ENCODE measurements at regions not wholly inside any gene's neighbourhood (a gene's known extent, or its start where the extent isn't known, plus 50 kb on each side); places are given as distances from the start of the nearest gene placed in this dataset.

DNA sequence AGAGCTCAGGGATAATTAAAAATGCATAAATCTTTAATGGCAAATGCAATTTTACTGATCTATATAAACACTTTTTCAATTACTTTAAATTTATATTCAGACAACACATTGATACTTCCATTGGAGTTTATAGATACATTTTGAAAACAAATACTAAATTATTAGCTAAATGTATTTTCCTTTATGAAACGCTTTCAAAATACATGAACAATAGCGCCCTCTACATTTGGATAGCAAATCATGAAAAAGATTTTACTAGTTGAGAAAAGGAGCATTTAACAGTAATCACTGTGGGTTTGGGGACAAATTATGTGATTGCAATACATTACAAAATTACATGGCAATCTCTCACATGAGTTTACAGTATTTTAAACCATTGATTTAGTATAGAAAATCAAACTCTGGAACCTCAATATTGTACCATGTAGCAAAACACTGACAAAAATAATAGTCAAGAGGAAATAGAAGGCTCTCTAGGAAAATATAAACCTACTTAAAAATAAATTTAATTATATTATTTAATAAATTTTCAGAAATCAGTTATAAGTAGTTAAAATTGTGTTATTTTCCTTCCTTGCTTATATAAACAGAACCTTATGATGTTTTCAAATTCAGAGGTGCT lies 207.9 kb downstream of the ZIC1 start:
- dilution Hi-C loops (cut with MboI; ENCODE audit: extremely low pct_ligation_motif_present, low sequenced_read_pairs): no loop called here
- DNase-seq (ENCODE audit: low read depth, low spot score) (no peak), FAIRE-seq (no peak)
- Histone ChIP-seq H2AFZ (ENCODE audit: control insufficient read depth, low read length) (no peak overlapping the region), H3K9me1 (ENCODE audit: control insufficient read depth, extremely low read depth, insufficient read depth, low read length) (no peaks in the 10 kb centered on the region), H3K4me2 (ENCODE audit: control insufficient read depth, extremely low read depth, insufficient read depth, low read depth, low read length) (no peak overlapping the region), H3K9ac (ENCODE audit: control insufficient read depth, extremely low read depth, insufficient read depth, low read length) (no peak overlapping the region), H3K27ac (ENCODE audit: control insufficient read depth, insufficient read depth, low read length) (no peak overlapping the region), H3K4me1 (ENCODE audit: control insufficient read depth, extremely low read depth, insufficient read depth, low read length) (no peaks in the 10 kb centered on the region), H3K9me3 (ENCODE audit: control insufficient read depth, low read depth, low read length) (no peaks in the 10 kb centered on the region), H4K20me1 (ENCODE audit: control insufficient read depth, extremely low read depth, insufficient read depth, low read length) (no peaks in the 10 kb centered on the region), H3K36me3 (ENCODE audit: control insufficient read depth in 2 of 2, extremely low read depth in 1 of 2, insufficient read depth in 2 of 2, low read length in 2 of 2) (no peaks in the 10 kb centered on the region), H3K4me3 (ENCODE audit: control insufficient read depth in 2 of 3, extremely low read depth in 1 of 3, insufficient read depth in 2 of 3, low read depth in 1 of 3, low read length in 3 of 3) (no peak overlapping the region), H3K79me2 (ENCODE audit: control insufficient read depth, insufficient read depth, low read length) (no peaks in the 10 kb centered on the region), H3K27me3 (ENCODE audit: control insufficient read depth, extremely low read depth, insufficient read depth, low read length) (no peaks in the 10 kb centered on the region)
- TF ChIP-seq, protein P1, sequence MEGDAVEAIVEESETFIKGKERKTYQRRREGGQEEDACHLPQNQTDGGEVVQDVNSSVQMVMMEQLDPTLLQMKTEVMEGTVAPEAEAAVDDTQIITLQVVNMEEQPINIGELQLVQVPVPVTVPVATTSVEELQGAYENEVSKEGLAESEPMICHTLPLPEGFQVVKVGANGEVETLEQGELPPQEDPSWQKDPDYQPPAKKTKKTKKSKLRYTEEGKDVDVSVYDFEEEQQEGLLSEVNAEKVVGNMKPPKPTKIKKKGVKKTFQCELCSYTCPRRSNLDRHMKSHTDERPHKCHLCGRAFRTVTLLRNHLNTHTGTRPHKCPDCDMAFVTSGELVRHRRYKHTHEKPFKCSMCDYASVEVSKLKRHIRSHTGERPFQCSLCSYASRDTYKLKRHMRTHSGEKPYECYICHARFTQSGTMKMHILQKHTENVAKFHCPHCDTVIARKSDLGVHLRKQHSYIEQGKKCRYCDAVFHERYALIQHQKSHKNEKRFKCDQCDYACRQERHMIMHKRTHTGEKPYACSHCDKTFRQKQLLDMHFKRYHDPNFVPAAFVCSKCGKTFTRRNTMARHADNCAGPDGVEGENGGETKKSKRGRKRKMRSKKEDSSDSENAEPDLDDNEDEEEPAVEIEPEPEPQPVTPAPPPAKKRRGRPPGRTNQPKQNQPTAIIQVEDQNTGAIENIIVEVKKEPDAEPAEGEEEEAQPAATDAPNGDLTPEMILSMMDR (optimal IDR thresholded peaks at IDR 0.05 in 1 of 3, IDR thresholded peaks at IDR 0.05 in 1 of 3, conservative IDR thresholded peaks at IDR 0.05 in 1 of 3; ENCODE audit: extremely low read depth in 1 of 3, insufficient read depth in 2 of 3, low read length in 3 of 3): peak in 1 of 3 experiments; percentile 9
- no peak for TF ChIP-seq EZH2 (IDR thresholded peaks at IDR 0.05; ENCODE audit: low read length)

DNA sequence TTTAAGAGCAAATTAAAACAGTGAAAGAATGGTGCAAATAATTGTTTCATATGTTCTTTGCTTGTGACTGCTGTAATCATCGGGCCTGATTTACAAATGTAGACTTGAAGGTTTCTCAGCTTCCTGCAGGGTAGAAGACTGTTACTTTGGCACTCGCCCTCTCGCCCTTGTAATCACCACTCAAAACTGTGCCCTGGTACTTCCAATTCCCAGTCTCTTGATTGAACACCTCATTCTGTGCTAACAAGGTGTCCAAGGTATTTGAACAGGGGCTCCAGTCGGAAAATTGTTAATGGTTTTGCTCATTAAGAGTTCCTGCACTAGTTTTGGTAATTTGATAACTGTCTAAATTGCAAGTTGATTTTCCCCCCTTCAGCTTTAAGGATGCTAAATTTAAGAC lies 209.5 kb downstream of the ZIC1 start:
- Histone ChIP-seq H2AFZ (ENCODE audit: control insufficient read depth, low read length) (no peak overlapping the region), H3K79me2 (ENCODE audit: control insufficient read depth, insufficient read depth, low read length) (no peaks in the 10 kb centered on the region), H3K9me1 (ENCODE audit: control insufficient read depth, extremely low read depth, insufficient read depth, low read length) (no peaks in the 10 kb centered on the region), H3K27me3 (ENCODE audit: control insufficient read depth, extremely low read depth, insufficient read depth, low read length) (no peaks in the 10 kb centered on the region), H4K20me1 (ENCODE audit: control insufficient read depth, extremely low read depth, insufficient read depth, low read length) (no peaks in the 10 kb centered on the region), H3K9me3 (ENCODE audit: control insufficient read depth, low read depth, low read length) (no peaks in the 10 kb centered on the region), H3K4me2 (ENCODE audit: control insufficient read depth, extremely low read depth, insufficient read depth, low read depth, low read length) (no peak overlapping the region), H3K4me3 (ENCODE audit: control insufficient read depth in 2 of 3, extremely low read depth in 1 of 3, insufficient read depth in 2 of 3, low read depth in 1 of 3, low read length in 3 of 3) (no peak overlapping the region), H3K4me1 (ENCODE audit: control insufficient read depth, extremely low read depth, insufficient read depth, low read length) (no peaks in the 10 kb centered on the region), H3K36me3 (ENCODE audit: control insufficient read depth in 2 of 2, extremely low read depth in 1 of 2, insufficient read depth in 2 of 2, low read length in 2 of 2) (no peaks in the 10 kb centered on the region), H3K9ac (ENCODE audit: control insufficient read depth, extremely low read depth, insufficient read depth, low read length) (no peak overlapping the region), H3K27ac (ENCODE audit: control insufficient read depth, insufficient read depth, low read length) (no peak overlapping the region)
- FAIRE-seq (no peak), DNase-seq (ENCODE audit: low read depth, low spot score) (no peak)
- dilution Hi-C loops (cut with MboI; ENCODE audit: extremely low pct_ligation_motif_present, low sequenced_read_pairs): no loop called here
- TF ChIP-seq, protein P1 (optimal IDR thresholded peaks at IDR 0.05 in 1 of 3, IDR thresholded peaks at IDR 0.05 in 1 of 3, conservative IDR thresholded peaks at IDR 0.05 in 1 of 3; ENCODE audit: extremely low read depth in 1 of 3, insufficient read depth in 2 of 3, low read length in 3 of 3): no peak
- no peak for TF ChIP-seq EZH2 (IDR thresholded peaks at IDR 0.05; ENCODE audit: low read length)

Measured in keratinocyte (primary cell).